GM18858 (cell line): ENCODE measurements at regions not wholly inside any gene's neighbourhood (a gene's known extent, or its start where the extent isn't known, plus 50 kb on each side); places are given as distances from the start of the nearest gene placed in this dataset.

Source experiments
- ATAC-seq: cut with Tn5 transposase; IDR thresholded peaks from one replicate; pipeline ENCODE4 v1.9.1; 2021; ENCODE audit not compliant: unreplicated experiment

- ATAC-seq: no peak
Measured at GRCh38 chr4:83810428-83810827, 274.5 kb downstream of the GPAT3 start.

GRCh38 chr4:83809581-83809980, 273.7 kb downstream of the GPAT3 start:
- no peak for ATAC-seq

- ATAC-seq: no peak
Measured at GRCh38 chr4:83793481-83793880, 257.6 kb downstream of the GPAT3 start.

GRCh38 chr4:83785891-83786290, 250.0 kb downstream of the GPAT3 start:
- ATAC-seq: no peak

GRCh38 chr4:83783215-83783614, 247.3 kb downstream of the GPAT3 start:
- ATAC-seq: no peak

GRCh38 chr4:83782591-83782990, 246.7 kb downstream of the GPAT3 start:
- ATAC-seq: no peak

- ATAC-seq: no peak
Measured at GRCh38 chr4:83781434-83781833, 245.5 kb downstream of the GPAT3 start.

- no peak for ATAC-seq
Measured at GRCh38 chr4:83780053-83780733, 244.3 kb downstream of the GPAT3 start.

GRCh38 chr4:83779103-83780052, 243.5 kb downstream of the GPAT3 start:
- no peak for ATAC-seq

GRCh38 chr4:83772685-83773084, 236.8 kb downstream of the GPAT3 start:
- ATAC-seq: no peak

- ATAC-seq: no peak
Measured at GRCh38 chr4:83771113-83771705, 235.3 kb downstream of the GPAT3 start.

- no peak for ATAC-seq
Measured at GRCh38 chr4:83768146-83768545, 232.2 kb downstream of the GPAT3 start.

GRCh38 chr4:83767067-83767466, 231.2 kb downstream of the GPAT3 start:
- ATAC-seq: no peak

GRCh38 chr4:83759611-83760010, 223.7 kb downstream of the GPAT3 start:
- ATAC-seq: no peak

GRCh38 chr4:83758285-83758684, 222.4 kb downstream of the GPAT3 start:
- ATAC-seq: no peak

GRCh38 chr4:83757121-83757621, 221.3 kb downstream of the GPAT3 start:
- no peak for ATAC-seq

- ATAC-seq: no peak
Measured at GRCh38 chr4:83753260-83753659, 217.4 kb downstream of the GPAT3 start.

GRCh38 chr4:83751336-83751949, 215.5 kb downstream of the GPAT3 start:
- no peak for ATAC-seq

GRCh38 chr4:83748711-83749110, 212.8 kb downstream of the GPAT3 start:
- no peak for ATAC-seq

GRCh38 chr4:83738895-83739294, 203.0 kb downstream of the GPAT3 start:
- no peak for ATAC-seq

GRCh38 chr4:83734576-83734975, 198.7 kb downstream of the GPAT3 start:
- no peak for ATAC-seq
